ENCODE measurements at regions not wholly inside any gene's neighbourhood (a gene's known extent, or its start where the extent isn't known, plus 50 kb on each side); places are given as distances from the start of the nearest gene placed in this dataset.

DNA sequence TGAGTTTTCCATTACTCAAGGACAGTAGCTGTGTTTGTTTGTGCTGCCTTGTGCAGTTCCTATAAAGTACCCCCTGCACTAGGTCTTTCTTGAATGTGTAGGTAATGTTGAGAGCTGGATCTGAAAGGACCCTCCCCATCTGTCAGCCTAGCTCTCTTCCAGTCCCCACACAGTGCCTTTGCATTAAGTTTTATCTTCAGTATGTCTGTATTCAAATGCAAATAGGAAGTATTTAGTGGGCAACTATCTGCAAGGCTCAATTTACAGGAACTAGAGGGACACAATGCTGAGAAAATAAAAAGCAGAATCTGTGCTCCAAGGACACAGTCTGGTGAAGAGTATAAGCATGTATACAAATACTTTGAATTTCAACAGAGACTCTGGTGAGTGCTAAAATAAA is 558.5 kb downstream of the RFC3 start:
- H3K4me1 Mint-ChIP-seq, result no peaks in the 10 kb centered on the region
- H3K79me2 ChIP-seq (ENCODE audit: control insufficient read depth, insufficient read depth, low read length), result no peaks in the 10 kb centered on the region
- H3K4me3 Mint-ChIP-seq, result no peak overlapping the region
- H3K27ac Mint-ChIP-seq, result no peak overlapping the region
- no peak overlapping the region for H3K4me3 ChIP-seq (ENCODE audit: control extremely low read depth in 1 of 5, extremely low read depth in 1 of 5, insufficient read depth in 1 of 5, low read depth in 2 of 5, low read length in 4 of 5)
- no peak for ATAC-seq (ENCODE audit: low read depth)
- DNase-seq, result no peak
- intact Hi-C loops (cut with micrococcal nuclease), result no loop called here
- CTCF ChIA-PET, result no interaction called here
- no peaks in the 10 kb centered on the region for H3K27me3 Mint-ChIP-seq
- no peaks in the 10 kb centered on the region for H3K36me3 ChIP-seq (replicated peaks in 1 of 2; ENCODE audit: control extremely low read depth in 1 of 2, control insufficient read depth in 1 of 2, extremely low read depth in 1 of 2, insufficient read depth in 2 of 2, low read length in 1 of 2)
- H3K9me3 Mint-ChIP-seq (ENCODE audit: insufficient read depth), result no peaks in the 10 kb centered on the region
- no peak overlapping the region for H3K9ac ChIP-seq (ENCODE audit: low read length)
- H3K27me3 ChIP-seq (replicated peaks in 1 of 4; ENCODE audit: control extremely low read depth in 1 of 4, control insufficient read depth in 3 of 4, insufficient read depth in 4 of 4, low read length in 3 of 4), result no peaks in the 10 kb centered on the region
- H4K20me1 ChIP-seq (ENCODE audit: control insufficient read depth, insufficient read depth, low read length, poor library complexity, severe bottlenecking), result no peaks in the 10 kb centered on the region
- no peak overlapping the region for H3K4me2 ChIP-seq (replicated peaks; ENCODE audit: low read depth, low read length, poor library complexity, severe bottlenecking)
- H3K27ac ChIP-seq (ENCODE audit: low read length in 2 of 2), result no peak overlapping the region
- no peaks in the 10 kb centered on the region for H3K4me1 ChIP-seq (ENCODE audit: control insufficient read depth in 2 of 2, insufficient read depth in 2 of 2, low read length in 2 of 2)
- no peak for TF ChIP-seq EZH2 (IDR thresholded peaks at IDR 0.05; ENCODE audit: borderline replicate concordance, insufficient read depth, low read depth, low read length, poor library complexity, severe bottlenecking)
- TF ChIP-seq, protein P1, sequence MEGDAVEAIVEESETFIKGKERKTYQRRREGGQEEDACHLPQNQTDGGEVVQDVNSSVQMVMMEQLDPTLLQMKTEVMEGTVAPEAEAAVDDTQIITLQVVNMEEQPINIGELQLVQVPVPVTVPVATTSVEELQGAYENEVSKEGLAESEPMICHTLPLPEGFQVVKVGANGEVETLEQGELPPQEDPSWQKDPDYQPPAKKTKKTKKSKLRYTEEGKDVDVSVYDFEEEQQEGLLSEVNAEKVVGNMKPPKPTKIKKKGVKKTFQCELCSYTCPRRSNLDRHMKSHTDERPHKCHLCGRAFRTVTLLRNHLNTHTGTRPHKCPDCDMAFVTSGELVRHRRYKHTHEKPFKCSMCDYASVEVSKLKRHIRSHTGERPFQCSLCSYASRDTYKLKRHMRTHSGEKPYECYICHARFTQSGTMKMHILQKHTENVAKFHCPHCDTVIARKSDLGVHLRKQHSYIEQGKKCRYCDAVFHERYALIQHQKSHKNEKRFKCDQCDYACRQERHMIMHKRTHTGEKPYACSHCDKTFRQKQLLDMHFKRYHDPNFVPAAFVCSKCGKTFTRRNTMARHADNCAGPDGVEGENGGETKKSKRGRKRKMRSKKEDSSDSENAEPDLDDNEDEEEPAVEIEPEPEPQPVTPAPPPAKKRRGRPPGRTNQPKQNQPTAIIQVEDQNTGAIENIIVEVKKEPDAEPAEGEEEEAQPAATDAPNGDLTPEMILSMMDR (IDR thresholded peaks at IDR 0.05), result no peak
- H2AFZ ChIP-seq (ENCODE audit: insufficient read depth, low read depth, low read length, poor library complexity, severe bottlenecking), result no peak overlapping the region
- POLR2A ChIA-PET, result no interaction called here
- H3K9me3 ChIP-seq (ENCODE audit: control extremely low read depth in 1 of 3, control insufficient read depth in 2 of 3, insufficient read depth in 1 of 3, low read length in 2 of 3), result no peaks in the 10 kb centered on the region

DNA sequence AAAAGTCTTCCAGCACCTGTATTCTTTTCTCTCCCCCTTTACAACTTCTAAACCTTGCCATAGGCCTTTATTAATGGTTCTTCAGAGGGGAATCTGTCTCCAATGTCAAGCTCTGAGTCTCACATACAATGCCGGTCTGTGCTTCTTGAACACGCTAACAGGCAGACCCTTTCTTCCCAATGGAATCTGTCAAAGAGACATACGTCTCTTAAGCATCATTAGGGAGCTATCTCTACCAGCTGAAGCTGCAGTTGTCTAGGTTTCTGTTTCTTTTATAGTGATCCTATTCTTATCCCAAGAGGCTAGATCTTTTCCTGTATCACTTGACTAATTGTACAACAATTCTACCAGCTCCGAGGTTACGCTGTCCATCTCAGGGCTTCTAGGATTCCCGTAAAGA is 560.8 kb upstream of the NBEA start:
- CTCF ChIA-PET, result no interaction called here
- Mint-ChIP-seq H3K4me3 (no peak overlapping the region), H3K4me1 (no peaks in the 10 kb centered on the region), H3K27me3 (no peaks in the 10 kb centered on the region), H3K9me3 (ENCODE audit: insufficient read depth) (no peaks in the 10 kb centered on the region), H3K27ac (no peak overlapping the region)
- H3K4me1 ChIP-seq (ENCODE audit: control insufficient read depth in 2 of 2, insufficient read depth in 2 of 2, low read length in 2 of 2), result no peaks in the 10 kb centered on the region
- no peaks in the 10 kb centered on the region for H3K36me3 ChIP-seq (replicated peaks in 1 of 2; ENCODE audit: control extremely low read depth in 1 of 2, control insufficient read depth in 1 of 2, extremely low read depth in 1 of 2, insufficient read depth in 2 of 2, low read length in 1 of 2)
- DNase-seq, result no peak
- H2AFZ ChIP-seq (ENCODE audit: insufficient read depth, low read depth, low read length, poor library complexity, severe bottlenecking), result no peak overlapping the region
- no peak overlapping the region for H3K4me3 ChIP-seq (ENCODE audit: control extremely low read depth in 1 of 5, extremely low read depth in 1 of 5, insufficient read depth in 1 of 5, low read depth in 2 of 5, low read length in 4 of 5)
- H4K20me1 ChIP-seq (ENCODE audit: control insufficient read depth, insufficient read depth, low read length, poor library complexity, severe bottlenecking), result no peaks in the 10 kb centered on the region
- no peak for ATAC-seq (ENCODE audit: low read depth)
- no peaks in the 10 kb centered on the region for H3K79me2 ChIP-seq (ENCODE audit: control insufficient read depth, insufficient read depth, low read length)
- no peak for TF ChIP-seq EZH2 (IDR thresholded peaks at IDR 0.05; ENCODE audit: borderline replicate concordance, insufficient read depth, low read depth, low read length, poor library complexity, severe bottlenecking)
- TF ChIP-seq, protein P1 (IDR thresholded peaks at IDR 0.05), result no peak
- H3K9me3 ChIP-seq (ENCODE audit: control extremely low read depth in 1 of 3, control insufficient read depth in 2 of 3, insufficient read depth in 1 of 3, low read length in 2 of 3), result no peaks in the 10 kb centered on the region
- no peak overlapping the region for H3K9ac ChIP-seq (ENCODE audit: low read length)
- WGBS (ENCODE audit: insufficient coverage), result 100% methylated on average over 1 of the region's 6 CpGs
- no peak overlapping the region for H3K27ac ChIP-seq (ENCODE audit: low read length in 2 of 2)
- H3K4me2 ChIP-seq (replicated peaks; ENCODE audit: low read depth, low read length, poor library complexity, severe bottlenecking), result no peak overlapping the region
- no peaks in the 10 kb centered on the region for H3K27me3 ChIP-seq (replicated peaks in 1 of 4; ENCODE audit: control extremely low read depth in 1 of 4, control insufficient read depth in 3 of 4, insufficient read depth in 4 of 4, low read length in 3 of 4)
- intact Hi-C loops (cut with micrococcal nuclease), result no loop called here
- POLR2A ChIA-PET, result no interaction called here
